Superior temporal gyrus (tissue), 1 donor: ENCODE measurements at regions not wholly inside any gene's neighbourhood (a gene's known extent, or its start where the extent isn't known, plus 50 kb on each side); places are given as distances from the start of the nearest gene placed in this dataset.
"Not testable (repeated sequence)": the region's sequence is repeated elsewhere in the genome, so short reads cannot be mapped to it uniquely, and the experiment has no call there.

ENCODE experiments used
- DNase-seq: peaks from one replicate; pipeline ENCODE4 v3.0.0-alpha.2; 2016; ENCODE audit errors: extremely low spot score

DNA sequence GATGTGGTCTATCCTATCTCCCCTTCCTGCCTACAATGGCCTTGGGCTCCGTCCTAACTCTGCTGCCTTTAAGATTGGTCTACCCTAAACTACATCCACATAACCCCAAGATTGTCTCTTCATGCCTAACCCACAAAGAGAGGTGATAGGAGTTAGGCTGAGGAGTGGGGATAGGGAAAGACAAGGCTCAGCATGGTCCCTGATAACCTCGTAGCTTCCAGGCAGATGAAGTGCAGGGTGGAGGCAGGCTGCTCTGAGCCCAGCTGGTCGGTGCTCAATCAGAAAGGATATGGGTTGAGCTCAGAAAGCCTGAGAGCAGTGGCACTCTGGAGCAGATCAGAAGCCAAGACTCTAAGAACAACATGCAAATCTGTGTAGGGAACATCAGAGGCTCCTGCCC, 87.1 kb upstream of the KIF2A start:
- not testable (repeated sequence) for DNase-seq

DNA sequence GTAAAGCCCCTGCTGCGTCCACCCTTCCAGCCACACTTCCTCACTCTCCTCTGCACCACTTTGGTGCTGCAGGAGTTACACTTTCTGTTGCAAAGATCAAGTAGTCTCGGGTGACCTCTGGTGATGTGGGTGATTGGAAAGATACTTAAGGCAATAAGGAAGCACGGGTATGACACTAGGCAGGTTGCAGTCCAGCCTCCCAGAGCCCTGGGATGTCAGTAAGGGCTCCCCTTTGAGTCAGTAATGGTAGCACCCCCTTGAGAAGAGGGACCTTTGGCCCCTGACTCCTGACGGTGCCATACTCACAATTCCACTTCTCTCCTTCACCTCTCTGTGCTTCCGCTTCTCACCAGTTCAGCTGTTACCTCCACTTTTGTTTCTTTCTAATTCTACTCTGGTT, 84.1 kb upstream of the KIF2A start:
- DNase-seq: not testable (repeated sequence)

DNA sequence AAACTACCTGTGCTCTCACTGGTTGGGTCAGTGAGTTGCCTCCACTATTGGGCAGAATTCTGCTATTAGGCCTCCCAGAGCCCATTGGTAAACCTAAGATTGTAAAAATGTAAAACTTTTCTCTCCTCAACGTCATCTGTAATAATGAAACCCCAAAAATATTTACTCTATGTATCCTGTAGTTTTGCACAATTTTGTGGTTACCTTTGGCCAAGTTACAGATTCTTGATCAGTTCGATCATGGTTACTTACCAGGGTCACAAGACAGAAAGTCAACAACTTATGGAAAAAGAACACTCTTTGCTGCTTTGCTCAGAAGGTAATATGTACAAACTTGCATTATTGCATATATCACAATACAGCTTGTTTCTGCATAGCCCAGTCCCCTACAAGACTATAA, 83.7 kb upstream of the KIF2A start:
- not testable (repeated sequence) for DNase-seq

DNA sequence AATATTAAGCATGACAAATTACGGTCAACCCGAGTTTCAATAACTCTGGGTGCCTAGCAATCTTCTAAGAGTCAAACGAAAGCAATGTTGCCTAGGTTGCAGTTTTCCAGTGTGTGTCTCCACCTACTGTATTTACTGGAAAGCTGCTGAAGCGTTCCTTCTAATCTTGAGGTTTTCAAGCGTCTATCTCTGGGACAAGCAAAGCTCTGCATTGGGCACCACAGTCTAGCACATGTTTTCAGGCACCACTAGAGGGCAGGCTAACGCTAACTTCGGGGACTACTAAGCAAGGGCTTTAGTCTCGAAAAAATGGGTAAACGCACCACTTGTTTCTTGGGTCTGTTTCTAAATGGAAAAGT, 82.7 kb upstream of the KIF2A start:
- not testable (repeated sequence) for DNase-seq

DNA sequence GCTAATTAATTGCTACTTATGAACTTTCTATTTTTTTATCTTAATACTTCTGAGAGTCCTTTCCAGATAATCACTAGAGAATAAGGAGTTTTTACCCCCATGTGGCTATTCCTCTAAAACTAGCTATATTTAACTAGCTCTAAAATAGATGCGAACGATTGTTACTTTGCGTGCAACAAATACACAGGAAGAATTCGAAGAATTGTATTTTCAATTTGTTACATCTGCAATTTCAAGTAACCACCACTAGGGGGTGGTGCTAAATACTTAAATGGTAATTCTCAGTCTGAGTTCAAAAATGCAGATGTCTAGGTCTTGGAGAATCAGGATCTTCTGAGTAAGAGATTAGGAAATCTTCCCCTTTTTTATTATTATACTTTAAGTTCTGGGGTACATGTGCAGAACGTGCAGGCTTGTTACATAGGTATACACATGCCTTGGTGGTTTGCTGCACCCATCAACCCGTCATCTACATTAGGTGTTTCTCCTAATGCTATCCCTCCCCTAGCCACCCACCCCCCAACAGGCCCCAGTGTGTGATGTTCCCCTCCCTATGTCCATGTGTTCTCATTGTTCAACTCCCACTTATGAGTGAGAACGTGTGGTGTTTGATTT, 80.9 kb upstream of the KIF2A start:
- not testable (repeated sequence) for DNase-seq

DNA sequence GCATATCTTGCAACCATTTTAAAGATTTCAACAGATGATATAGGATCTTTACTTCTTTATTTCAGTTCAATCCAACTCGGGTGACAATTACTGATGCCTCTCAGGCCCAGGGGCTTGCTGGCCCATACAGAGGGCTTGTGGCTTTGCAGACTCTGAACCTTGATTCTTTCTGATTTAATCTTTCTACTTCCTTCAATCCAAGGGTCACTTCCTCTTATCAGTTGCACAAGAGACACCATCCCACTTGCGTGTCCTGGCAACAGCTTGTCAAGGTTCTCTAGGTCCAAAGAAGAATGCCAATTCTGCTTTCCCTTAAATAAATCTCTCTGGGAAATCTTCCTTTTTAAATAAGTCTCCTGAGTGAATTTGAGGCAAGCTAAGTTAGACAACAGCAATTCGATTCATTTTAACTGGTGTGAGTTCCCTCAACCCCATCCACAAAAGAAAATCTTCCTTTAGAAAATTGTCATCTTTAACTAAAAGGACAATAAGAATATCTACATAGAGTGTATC, 75.1 kb upstream of the KIF2A start:
- DNase-seq: not testable (repeated sequence)

DNA sequence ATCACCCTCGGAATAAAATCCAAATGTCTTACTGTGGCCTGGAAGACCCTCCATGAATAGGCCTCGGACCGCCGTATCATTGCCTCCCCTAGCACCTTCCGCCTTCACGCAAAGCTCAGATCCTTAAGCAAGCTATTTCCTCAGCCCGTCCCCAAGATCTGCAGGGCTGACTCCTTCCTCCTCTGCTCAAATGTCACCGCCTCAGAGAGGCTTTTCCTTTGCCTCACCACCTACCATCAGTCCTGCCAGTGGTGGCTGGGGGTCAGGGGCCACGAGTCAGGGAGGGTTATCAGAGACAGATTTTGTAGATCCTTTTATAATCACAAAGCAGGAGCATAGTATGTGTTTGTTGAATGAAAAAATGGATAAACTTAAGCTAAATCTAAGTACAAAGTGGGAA, 74.4 kb upstream of the KIF2A start:
- no peak for DNase-seq

DNA sequence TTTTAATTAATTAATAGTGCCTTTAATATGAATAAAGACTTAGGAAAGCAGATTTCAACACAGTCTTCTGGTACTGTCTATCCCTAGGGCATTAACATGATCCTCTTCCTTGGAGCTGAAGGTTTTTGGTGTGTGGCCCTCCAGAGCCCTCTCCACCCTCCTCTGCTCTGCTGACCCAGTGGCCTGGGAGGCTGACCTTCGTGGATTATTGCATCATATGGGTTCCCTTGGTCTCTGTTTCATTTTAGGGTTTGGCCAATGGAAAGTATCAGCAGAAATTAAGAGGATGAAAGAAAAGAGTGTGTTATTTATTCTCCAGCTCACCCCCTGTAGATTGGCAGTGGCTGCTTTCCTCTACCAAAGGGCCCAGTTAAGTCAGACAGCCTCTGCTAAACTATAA, 73.8 kb upstream of the KIF2A start:
- DNase-seq: not testable (repeated sequence)

DNA sequence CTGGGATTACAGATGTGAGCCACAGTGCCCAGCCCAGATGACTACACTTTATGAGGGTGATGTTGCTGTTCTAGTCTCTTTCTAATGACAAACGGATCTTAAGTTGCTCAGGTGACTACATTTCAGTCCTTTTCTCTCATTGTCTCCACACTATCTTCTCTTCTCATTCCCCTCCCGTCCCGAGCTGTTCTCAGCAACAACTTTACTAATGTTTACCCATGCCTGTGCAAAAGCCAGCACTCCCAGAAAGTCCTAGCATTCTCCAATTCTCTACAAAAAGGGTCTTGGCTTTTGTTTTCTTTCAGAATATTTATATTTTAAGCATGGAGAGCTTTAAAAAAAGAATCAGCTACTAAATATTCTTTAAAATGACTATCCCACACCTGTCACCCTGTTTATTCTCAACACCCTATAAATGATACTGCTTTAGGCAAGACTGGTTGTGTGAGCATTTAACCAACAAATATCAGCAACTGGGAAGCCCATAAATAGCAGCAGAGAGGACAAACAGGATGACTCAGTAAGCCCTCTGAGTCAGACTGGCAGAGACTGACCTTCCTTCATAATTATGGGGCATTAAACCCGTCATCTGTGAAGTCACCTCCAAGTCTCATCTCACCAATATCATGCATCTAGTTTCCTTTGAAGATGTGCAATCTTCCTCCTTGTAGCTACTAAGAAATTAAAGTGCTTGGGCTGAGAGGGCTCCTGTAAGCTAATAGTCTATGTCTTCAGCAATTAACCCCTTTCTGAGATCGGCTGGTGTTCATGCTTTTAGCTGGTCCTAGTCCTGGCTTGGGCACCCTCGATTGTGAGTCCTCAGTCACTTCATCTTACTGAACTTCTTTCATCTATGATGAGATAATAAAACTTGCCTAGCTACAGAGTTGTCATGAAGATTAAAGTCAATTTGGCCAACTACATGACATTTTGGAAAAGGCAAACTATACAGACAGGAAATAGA, 72.6 kb upstream of the KIF2A start:
- not testable (repeated sequence) for DNase-seq

DNA sequence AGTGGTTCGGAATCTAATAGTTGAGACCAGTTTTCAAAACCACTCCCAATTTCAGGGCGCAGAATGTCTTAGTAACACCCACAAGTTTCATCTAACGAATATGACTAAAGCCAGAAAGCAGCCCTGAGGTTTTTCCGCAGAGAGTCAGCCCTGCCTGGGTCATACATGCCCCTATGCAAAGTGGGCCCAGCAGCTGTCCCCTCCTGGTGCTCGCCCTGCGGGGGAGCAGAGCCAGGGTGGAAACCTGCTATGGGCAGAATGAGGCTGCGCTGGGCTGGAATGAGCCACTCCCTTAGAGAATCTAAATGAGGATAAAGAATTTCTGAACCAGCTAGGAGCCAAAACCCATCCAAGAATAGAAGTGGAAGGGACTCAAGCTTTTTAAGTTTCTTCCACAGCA, 69.4 kb upstream of the KIF2A start:
- not testable (repeated sequence) for DNase-seq

DNA sequence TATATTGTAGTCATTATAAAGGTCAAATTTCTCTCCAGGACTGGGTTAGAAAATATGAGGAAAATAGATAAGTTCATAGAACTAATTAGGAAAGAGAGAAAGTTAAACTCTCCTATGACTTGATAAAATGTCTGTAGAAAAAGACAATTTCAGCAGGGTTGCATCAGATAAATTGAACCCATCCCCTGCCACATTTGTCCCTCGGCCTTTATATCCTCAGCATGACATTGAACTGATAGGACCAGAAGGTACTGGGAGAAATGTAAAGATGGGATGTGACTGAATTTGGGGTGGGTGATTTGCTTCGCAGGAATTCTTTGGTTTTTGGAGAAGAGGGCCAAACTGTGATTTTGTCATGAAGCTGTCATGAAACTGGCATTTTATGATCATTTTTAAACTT, 68.1 kb upstream of the KIF2A start:
- not testable (repeated sequence) for DNase-seq

DNA sequence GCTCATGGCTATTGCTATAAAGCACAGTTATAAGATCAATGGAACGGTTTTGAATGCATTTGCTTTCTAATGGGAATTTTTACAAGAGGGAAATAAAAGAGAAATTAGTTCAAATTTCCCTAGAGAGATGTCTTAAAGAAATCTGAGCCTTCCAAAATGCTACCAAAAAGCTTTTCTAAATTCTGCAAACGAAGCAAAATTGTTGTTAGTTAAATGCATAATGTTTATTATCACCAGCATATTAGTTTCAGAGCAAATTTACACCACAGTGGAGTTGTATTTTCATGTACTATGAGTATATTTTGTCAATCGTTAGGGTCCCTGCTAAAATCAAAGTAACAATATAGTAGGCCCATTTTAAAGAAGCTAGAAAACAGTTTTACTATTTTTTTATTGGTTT, 67.4 kb upstream of the KIF2A start:
- not testable (repeated sequence) for DNase-seq

DNA sequence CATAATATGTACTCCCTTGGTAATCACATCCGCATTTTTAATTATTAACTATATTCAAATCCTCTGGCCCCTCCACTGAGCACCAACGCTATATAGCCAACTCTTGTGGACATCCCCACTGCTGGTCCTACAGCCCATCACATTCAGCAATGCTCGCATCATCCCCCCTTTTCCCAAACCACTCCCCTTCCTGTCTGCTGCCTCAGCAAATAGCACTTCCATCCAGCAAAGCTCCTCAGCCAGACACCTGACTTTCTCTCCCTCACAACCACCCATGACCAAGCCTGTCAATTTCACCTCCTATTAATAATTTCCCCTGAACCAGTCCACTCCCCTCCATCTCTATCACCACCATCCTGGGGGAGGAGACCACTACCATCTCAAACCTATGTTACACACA, 65.5 kb upstream of the KIF2A start:
- DNase-seq: not testable (repeated sequence)

DNA sequence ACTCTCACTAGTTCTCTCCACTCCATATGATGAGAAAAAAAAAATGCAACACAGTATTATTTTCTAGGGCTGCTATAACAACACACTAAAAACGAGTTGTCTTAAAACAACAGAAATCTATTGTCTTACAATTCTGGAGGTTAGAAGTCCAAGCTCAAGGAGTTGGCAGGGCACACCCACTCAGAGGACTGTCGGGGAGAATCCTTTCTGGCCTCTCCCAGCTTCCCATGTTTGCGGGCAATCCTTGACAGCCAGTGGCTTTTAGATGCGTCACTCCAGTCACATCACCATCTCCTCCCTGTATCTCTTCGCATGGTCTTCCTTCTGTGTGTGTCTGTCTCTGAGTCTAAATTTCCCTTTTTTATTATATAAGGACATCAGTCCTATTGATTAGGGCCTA, 64.0 kb upstream of the KIF2A start:
- not testable (repeated sequence) for DNase-seq

DNA sequence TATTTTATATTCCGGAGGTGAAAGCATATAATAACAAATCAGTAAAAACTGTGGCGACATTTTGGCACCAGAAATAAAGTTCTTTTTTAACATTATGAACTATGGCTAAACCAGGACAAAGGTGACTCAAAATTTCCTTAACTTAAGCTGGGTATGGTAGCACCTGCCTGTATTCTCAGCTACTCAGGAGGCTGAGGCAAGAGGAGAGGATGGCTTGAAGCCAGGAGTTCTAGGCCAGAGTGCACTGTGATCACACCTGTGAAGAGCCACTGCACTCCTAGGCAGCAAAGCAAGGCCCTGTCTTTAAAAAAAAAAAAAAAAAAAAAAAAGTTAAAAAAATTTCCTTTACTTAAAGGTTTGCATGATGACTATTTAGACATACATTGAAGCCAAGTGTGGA, 63.0 kb upstream of the KIF2A start:
- DNase-seq: not testable (repeated sequence)

DNA sequence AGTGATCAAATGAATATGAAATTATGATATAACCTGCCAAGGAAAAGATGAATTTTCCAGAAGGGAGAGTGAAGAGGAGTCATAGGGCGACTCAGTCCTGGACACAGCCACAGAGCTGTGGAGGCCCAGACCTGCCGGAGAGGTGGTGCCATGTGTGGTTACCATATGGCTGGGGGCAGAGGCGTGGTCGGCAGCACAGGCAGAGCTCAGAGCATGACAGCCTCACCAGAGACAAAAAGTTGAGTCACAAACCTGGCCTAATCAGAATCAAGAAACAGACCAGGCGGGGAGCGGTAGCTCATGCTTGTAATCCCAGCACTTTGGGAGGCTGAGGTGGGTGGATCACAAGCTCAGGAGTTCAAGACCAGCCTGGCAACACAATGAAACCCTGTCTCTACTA, 57.8 kb upstream of the KIF2A start:
- not testable (repeated sequence) for DNase-seq

DNA sequence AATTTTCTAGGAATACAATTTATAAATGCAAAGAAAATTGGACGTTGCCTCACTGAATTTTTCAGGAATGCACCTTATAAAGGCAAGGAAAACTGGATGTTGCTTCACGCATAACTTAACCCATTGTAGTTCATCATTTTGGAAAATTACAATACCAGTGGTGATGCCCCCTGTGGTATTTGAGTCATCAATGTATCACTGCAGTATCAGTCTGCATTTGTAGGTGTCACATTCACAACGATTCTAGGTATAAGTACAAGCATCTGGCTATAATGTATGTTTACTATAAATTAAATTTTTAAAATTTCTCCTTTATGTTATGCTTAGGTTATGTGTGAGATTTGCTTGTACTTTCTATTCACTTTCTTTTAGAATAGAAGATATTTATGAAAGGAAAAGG, 55.9 kb upstream of the KIF2A start:
- DNase-seq: not testable (repeated sequence)

DNA sequence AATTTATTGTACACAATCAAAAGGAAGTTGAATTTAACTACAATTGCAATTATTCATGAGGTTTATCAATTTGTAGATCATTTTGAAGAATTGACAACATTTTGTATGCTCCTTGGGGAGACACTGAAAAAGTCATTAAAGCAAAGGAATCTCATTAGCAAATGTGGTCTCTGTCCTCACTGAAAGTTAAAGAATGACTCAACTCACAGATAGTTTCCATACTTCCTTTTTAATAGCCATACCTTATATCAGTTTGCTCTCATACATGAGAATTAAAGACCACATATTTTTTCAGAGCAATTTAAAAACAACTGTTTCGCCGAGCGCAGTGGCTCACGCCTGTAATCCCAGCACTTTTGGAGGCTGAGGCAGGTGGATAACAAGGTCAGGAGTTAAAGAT, 55.1 kb upstream of the KIF2A start:
- DNase-seq: not testable (repeated sequence)

DNA sequence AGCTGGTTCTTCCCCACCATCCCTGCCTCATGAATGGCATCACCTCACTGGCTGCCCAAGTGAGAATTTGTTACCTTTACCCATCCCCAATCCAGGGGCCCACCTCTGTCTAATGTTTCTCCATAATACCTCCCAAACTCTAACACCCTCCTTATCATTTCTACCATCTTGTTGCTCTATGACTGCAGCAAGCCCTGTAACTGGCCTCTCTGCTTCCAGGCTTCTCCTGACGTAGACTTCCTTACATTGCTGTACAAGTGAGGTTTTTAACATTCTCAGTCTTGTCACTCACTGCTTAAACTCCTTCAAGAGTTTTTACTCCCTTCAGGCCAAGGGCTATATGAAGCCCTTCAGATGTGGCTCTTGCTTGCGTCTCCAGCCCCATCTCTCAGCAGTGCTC, 53.5 kb upstream of the KIF2A start:
- not testable (repeated sequence) for DNase-seq

DNA sequence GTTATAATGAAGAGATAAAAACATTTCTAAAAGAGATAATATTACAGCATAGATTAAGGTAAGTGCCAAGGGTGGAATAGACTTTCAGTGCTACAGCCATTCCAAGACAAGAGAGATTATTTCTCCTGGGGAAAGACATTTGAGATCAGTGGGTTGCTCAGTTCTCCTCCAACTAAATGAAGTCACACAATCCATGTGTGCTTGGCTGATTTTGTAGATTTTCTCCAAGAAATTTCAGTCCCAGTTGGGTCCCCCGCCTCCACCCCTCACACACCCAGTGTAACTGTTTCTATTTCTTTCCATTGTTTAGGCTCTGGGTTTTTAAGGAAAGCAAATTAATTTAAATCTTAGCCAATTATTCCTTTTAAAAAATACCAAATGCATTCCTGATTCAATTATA, 50.5 kb upstream of the KIF2A start:
- DNase-seq: not testable (repeated sequence)

DNA sequence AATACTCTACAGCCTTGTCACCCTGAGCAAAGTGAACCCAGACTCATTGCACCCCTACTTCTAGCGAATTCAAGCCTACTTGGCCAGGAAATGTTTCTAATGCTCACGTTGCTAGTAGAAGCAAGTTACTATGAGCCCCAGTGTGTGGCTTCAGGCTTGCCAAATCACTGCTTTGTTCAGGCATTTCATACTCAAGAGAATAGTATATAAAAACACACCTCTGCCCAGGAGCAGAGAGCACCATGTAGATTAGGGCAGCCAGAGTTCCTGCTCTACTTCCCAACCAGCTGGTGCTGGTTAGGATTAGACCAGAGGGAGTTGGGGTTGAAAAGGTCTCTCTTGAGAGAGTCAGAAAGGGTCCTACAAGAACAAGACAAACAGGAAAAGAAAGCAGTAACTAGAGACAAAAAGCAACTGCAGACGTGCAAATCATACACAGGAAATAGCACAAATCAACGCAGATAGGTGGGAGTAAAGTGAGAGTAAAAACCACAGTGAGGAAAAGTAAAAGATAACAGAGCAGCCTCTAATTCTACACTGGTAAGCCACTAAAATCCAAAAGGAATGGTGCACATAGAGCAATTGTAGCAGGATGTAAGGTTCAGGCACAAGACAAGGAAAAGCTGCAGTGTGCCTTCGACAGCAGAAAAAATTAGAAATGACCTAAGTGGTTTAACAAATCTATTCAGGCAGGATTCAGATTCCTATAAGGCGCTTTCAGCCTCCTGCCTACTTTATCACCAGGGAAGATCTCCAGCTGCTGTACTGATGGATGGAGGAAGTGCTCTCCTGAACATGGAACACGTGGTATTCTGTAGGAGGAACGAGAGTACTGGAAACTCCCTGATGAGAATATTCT, 49.6 kb upstream of the KIF2A start:
- DNase-seq: no peak
